GM21367 (cell line): ENCODE measurements at regions not wholly inside any gene's neighbourhood (a gene's known extent, or its start where the extent isn't known, plus 50 kb on each side); places are given as distances from the start of the nearest gene placed in this dataset.

Experiments used
- ATAC-seq: cut with Tn5 transposase; IDR thresholded peaks from one replicate; pipeline ENCODE4 v1.9.1; 2021; ENCODE audit not compliant: unreplicated experiment

- no peak for ATAC-seq
These were observed 125.7 kb upstream of the ARID1B start for GRCh38 chr6:156651486-156651885.

GRCh38 chr6:156650896-156651390, 126.2 kb upstream of the ARID1B start:
- ATAC-seq = no peak

- ATAC-seq = no peak
These were observed 128.6 kb upstream of the ARID1B start for GRCh38 chr6:156648616-156649015.

- ATAC-seq = no peak
These were observed 129.2 kb upstream of the ARID1B start for GRCh38 chr6:156647991-156648390.

GRCh38 chr6:156647140-156647784, 129.9 kb upstream of the ARID1B start:
- no peak for ATAC-seq

DNA sequence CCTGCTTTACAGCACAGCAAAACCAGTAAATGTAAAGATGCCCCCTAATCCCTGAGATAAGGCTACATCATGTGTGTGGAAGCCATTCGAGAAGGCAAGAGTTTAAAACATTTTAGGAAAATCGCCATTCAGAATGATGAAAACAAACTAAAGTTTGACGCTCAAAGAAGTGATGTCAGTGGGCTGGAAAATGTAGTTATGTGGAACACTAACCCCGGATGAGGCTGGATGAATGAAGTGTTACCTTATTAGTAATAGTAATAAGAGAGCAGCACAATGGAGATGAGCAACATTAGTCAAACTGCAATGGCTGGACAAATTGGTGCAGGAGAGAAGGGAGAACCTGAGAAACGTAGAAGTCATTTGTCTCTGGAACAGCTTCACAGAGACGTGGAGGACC, 130.7 kb upstream of the ARID1B start:
- ATAC-seq = no peak

DNA sequence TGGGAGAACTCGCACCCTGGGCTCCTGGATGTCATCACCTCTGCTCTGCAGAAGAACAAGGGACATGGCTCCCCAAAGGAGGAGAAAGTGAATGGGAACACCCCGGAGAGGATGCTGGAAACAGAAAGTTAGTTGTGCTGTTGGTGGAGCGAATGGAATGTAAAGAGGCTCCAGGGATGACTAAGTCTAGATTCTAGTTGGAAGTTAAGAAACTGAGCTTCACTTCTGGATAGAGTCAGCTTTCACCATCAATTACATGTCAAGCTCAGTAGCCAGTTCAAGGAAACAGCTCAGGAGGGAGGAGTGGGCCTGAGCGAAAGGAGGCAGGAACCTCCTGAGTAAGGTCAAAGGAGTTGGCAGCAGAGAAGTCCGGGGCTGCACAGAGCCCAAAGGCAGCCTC, 132.1 kb upstream of the ARID1B start:
- ATAC-seq = no peak

GRCh38 chr6:156639009-156639721, 138.0 kb upstream of the ARID1B start:
- ATAC-seq = no peak

GRCh38 chr6:156638581-156638980, 138.6 kb upstream of the ARID1B start:
- ATAC-seq = no peak

GRCh38 chr6:156634951-156635371, 142.2 kb upstream of the ARID1B start:
- no peak for ATAC-seq

- ATAC-seq = no peak
These were observed 143.1 kb upstream of the ARID1B start for GRCh38 chr6:156634048-156634447.

- ATAC-seq = no peak
These were observed 143.9 kb upstream of the ARID1B start for GRCh38 chr6:156633291-156633690.

DNA sequence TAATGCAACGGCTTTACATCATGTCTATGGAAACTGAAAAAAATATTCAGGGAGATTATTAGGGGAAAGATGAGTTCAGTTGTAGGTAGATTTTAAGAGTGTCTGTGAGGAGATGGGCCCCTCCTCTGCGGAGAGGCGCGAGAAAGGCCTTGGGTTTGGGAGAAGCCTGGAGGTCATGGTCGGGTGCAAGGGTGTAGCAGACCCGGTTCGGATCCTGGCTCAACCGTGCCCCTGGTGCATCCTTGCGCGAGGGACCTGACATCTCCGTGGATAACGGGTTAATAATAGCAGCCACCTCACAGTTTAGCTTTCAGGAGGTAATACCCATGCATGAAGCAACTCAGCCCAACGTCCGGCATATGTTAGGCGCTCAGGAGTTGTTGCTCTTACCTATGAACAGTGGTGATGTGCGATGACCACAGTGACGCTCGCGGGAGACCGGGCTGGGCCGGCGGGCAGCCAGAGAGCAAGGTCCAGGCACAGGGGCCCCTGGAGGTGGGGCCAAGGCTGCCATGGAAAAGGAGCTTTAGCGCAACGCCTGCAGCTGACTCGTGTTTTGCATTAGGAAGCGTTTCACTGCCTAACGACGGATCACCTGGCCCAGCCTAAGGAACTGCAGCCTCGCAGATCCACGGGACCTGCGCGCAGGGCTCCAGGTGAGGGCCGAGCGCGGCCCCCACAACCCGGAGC, 146.4 kb upstream of the ARID1B start:
- ATAC-seq = no peak

DNA sequence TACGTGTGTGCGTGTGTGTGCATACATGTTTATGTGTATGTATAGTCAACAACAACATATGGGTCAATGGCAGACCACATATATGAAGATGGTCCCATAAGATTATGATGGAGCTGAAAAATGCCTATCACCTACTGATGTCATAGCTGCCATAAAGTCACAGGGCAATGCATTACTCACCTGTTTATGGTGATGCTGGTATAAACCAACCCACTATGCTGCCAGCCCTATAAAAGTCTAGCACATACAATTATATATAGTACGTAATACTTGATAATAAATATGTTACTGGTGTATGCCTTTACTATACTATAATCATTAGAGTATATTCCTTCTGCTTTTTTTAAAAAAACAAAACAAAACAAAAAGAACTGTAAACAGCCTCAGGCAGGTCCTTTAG, 148.4 kb upstream of the ARID1B start:
- ATAC-seq = no peak

DNA sequence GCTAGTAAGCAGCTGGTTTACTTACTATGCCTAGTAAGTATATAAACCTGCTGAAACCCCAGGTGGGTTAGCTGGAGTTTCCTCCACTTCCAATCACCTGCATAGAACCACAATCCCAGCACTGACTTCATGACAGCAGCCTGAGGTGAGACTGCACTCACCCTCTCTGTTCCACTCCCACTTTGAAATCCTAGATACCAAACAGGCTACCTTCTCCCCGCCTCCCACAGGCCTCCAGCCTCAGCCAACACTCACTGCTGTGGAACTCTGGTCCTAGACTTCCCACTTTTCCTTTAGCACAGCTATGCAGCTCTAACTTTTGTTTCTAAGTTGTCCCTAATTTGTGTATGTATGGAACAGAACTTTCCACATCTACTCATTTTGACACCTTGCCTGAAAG, 149.7 kb upstream of the ARID1B start:
- ATAC-seq = no peak

DNA sequence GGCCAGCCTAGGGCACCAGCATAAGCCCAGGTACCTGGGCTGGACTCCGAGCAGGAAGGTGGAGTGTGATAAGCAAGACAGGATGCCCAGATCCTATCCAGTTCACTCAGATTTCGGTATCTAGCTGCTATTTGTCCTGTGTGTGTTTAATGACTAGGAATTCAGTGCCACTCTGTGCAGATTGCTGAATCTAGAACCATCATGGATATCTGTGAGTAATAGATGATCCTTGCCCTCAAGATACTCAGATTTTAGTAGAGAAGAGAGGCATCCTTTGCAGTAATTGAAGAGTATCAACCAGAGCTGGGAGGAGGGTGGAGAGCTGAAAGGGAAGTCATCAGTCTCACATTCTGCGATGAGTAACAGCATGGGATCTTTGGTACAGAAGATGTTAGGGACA, 155.0 kb upstream of the ARID1B start:
- ATAC-seq = no peak

DNA sequence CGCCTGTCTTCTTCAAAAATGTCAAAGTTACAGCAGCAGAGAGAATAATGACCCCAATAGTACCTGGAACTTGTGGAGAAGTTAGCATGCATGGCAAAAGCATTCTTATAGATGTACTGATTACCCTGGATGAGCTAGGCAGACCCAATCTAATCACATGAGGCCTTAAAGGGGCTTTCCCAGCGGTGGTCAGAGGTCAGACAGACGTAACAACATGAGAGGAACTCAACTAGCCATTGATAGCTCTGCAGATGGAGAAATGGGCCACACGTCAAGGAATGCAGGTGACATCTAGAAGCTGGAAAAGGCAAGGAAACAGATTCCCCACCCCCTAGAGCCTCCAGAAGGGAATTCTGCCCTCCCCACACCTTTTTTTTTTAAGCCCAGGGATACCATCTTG, 156.8 kb upstream of the ARID1B start:
- ATAC-seq = no peak

DNA sequence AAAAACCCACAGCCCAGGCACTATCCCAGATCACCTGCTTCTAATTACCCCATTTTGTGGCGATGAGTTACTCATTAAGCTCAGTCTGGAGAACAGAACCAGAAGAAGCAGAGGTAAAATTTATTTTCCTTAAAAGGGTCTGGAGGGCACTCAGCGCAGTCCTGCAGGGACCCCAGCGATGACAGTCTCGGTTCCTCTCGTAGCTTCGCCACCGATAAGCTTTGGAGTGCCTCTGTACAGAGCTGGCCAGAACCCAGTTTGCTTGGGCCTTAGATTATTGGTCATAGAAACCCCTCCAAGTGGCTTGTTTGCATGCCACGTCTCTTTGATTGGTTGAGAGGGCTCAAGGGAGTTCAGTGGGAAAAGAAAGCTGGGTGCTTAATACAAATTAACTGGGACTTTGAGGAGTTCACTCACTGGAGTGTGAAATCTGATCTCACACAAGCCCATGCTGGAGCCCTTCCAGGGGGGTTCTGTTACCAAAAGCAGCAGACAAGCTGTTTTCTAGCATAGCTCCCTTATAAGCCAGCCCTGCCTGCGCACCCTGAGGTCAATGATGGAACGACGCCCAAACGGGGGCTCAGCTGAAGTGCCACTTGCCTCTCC, 158.5 kb upstream of the ARID1B start:
- no peak for ATAC-seq

DNA sequence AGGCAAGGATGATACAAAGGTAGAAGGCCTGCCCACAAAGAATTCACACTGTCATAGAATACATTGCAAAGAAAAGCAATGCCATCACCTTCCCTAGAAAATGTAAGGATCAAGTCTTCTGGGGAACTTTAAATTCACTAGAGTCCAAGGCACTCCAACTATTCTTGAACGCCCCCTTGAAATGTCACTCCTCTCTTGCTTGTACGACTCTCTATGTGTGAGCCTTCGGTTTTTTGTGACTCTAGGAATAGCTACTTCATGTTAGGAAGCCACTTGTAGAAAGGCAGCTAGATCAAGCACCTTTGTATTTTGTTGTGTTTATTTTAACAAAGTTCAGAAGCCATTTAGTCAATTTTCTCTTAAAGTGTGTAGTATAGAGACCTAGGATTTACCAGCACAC, 159.2 kb upstream of the ARID1B start:
- no peak for ATAC-seq

DNA sequence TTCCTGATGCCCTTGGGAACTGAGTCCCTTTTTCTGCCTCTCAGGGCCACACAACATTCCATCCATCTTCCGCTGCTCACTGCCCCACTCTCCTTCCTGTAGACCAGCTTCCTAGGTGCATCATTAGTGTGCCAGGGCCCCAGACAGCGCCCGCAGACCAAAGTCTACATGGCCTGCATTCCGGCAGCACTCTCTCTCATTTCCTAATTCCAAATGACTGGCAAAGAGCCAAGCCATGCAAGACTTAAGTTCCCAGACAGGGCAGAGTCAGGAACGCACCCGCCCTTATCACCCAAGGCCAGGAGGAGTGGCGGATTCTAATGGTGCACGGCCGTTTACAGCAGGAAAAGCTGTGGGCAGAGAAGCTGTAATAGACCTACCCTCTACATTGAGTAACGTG, 159.8 kb upstream of the ARID1B start:
- no peak for ATAC-seq

DNA sequence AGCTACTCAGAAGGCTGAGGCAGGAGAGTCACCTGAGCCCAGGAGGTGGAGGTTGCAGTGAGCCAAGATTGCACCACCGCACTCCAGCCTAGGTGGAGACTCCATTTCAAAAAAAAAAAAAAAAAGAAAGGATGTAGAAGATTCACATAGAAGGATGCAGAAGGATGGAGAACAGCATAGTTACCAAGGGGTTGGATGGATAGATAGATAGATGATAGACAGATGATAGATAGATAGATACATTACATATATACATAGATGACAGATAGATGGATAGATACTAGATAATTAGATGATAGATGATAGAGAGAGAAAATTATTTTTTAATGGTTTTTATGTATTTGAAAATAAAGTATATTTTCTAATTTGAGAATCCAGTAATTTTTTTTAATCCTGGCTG, 160.7 kb upstream of the ARID1B start:
- ATAC-seq = no peak

- no peak for ATAC-seq
These were observed 163.2 kb upstream of the ARID1B start for GRCh38 chr6:156613996-156614395.
